22Rv1 (cell line): ENCODE measurements at regions not wholly inside any gene's neighbourhood (a gene's known extent, or its start where the extent isn't known, plus 50 kb on each side); places are given as distances from the start of the nearest gene placed in this dataset.

ENCODE experiments used
- CTCF ChIP-seq: fragments of 450-650 bp; IDR thresholded peaks from 2 replicates; pipeline ENCODE4 v1.5.1; 2017; ENCODE audit warnings: mild to moderate bottlenecking
- ZFX ChIP-seq: fragments of 450-650 bp; IDR thresholded peaks from 2 replicates; pipeline ENCODE4 v1.6.1; 2017; ENCODE audit warnings: antibody characterized with exemption, borderline replicate concordance

GRCh38 chr9:90175257-90175656, 467.4 kb downstream of the DIRAS2 start:
- no peak for TF ChIP-seq CTCF
- TF ChIP-seq ZFX: no peak
